ENCODE measurements at regions not wholly inside any gene's neighbourhood (a gene's known extent, or its start where the extent isn't known, plus 50 kb on each side); places are given as distances from the start of the nearest gene placed in this dataset.

GRCh38 chr3:128569756-128570155 lies 76.8 kb upstream of the GATA2 start:
- no peak for DNase-seq (ENCODE audit: low spot score)

- DNase-seq (ENCODE audit: low spot score): no peak
Measured at GRCh38 chr3:128568602-128569490, 75.8 kb upstream of the GATA2 start.

GRCh38 chr3:128567705-128568356 lies 74.8 kb upstream of the GATA2 start:
- no peak for DNase-seq (ENCODE audit: low spot score)

- no peak for DNase-seq (ENCODE audit: low spot score)
Measured at GRCh38 chr3:128567141-128567540, 74.1 kb upstream of the GATA2 start.

- no peak for DNase-seq (ENCODE audit: low spot score)
Measured at GRCh38 chr3:128563439-128563838, 70.4 kb upstream of the GATA2 start.

- DNase-seq (ENCODE audit: low spot score): no peak
Measured at GRCh38 chr3:128561504-128561903, 68.5 kb upstream of the GATA2 start.

- DNase-seq (ENCODE audit: low spot score): no peak
Measured at GRCh38 chr3:128560768-128561167, 67.8 kb upstream of the GATA2 start.

GRCh38 chr3:128559486-128560225 lies 66.7 kb upstream of the GATA2 start:
- DNase-seq (ENCODE audit: low spot score): peak; percentile 64

GRCh38 chr3:128557531-128558280 lies 64.7 kb upstream of the GATA2 start:
- DNase-seq (ENCODE audit: low spot score): no peak

- no peak for DNase-seq (ENCODE audit: low spot score)
Measured at GRCh38 chr3:128556907-128557306, 63.9 kb upstream of the GATA2 start.

- DNase-seq (ENCODE audit: low spot score): no peak
Measured at GRCh38 chr3:128556384-128556783, 63.4 kb upstream of the GATA2 start.

GRCh38 chr3:128555841-128556240 lies 62.8 kb upstream of the GATA2 start:
- DNase-seq (ENCODE audit: low spot score): no peak

- peak; percentile 55 for DNase-seq (ENCODE audit: low spot score)
Measured at GRCh38 chr3:128555098-128555825, 62.3 kb upstream of the GATA2 start.

GRCh38 chr3:128554465-128555097 lies 61.6 kb upstream of the GATA2 start:
- peak; percentile 41 for DNase-seq (ENCODE audit: low spot score)

GRCh38 chr3:128554100-128554464 lies 61.1 kb upstream of the GATA2 start:
- peak; percentile 31 for DNase-seq (ENCODE audit: low spot score)

GRCh38 chr3:128553560-128553959 lies 60.6 kb upstream of the GATA2 start:
- peak; percentile 25 for DNase-seq (ENCODE audit: low spot score)

- DNase-seq (ENCODE audit: low spot score): no peak
Measured at GRCh38 chr3:128551867-128552266, 58.9 kb upstream of the GATA2 start.

GRCh38 chr3:128551451-128551850 lies 58.5 kb upstream of the GATA2 start:
- no peak for DNase-seq (ENCODE audit: low spot score)

- no peak for DNase-seq (ENCODE audit: low spot score)
Measured at GRCh38 chr3:128550471-128551126, 57.6 kb upstream of the GATA2 start.

GRCh38 chr3:128550113-128550440 lies 57.1 kb upstream of the GATA2 start:
- DNase-seq (ENCODE audit: low spot score): no peak

Measured in ureter (tissue), 1 donor.